ENCODE measurements at regions not wholly inside any gene's neighbourhood (a gene's known extent, or its start where the extent isn't known, plus 50 kb on each side); places are given as distances from the start of the nearest gene placed in this dataset.

- H3K9ac ChIP-seq (ENCODE audit: low read depth, low read length) = no peak overlapping the region
- H3K4me3 ChIP-seq (ENCODE audit: low read depth in 1 of 2, low read length in 2 of 2) = no peak overlapping the region
- DNase-seq (no peak), ATAC-seq (ENCODE audit: insufficient read depth, low read depth) (no peak)
- H3K27me3 ChIP-seq (ENCODE audit: insufficient read depth, low read length, poor library complexity) = no peaks in the 10 kb centered on the region
- no peak overlapping the region for H2AFZ ChIP-seq (ENCODE audit: low read depth, low read length)
- no peak overlapping the region for H3K27ac ChIP-seq (ENCODE audit: low read length)
- H3K36me3 ChIP-seq (ENCODE audit: insufficient read depth, low read length) = no peaks in the 10 kb centered on the region
- H4K20me1 ChIP-seq (ENCODE audit: insufficient read depth, low read length) = no peaks in the 10 kb centered on the region
- no peaks in the 10 kb centered on the region for H3K9me3 ChIP-seq (ENCODE audit: insufficient read depth, low read length, severe bottlenecking)
- H3K4me2 ChIP-seq (ENCODE audit: insufficient read depth, low read length) = no peak overlapping the region
- no peaks in the 10 kb centered on the region for H3K79me2 ChIP-seq (ENCODE audit: insufficient read depth, low read length)
- no peak for TF ChIP-seq EZH2 (IDR thresholded peaks at IDR 0.05; ENCODE audit: borderline replicate concordance, low read depth, low read length, severe bottlenecking)
- H3K4me1 ChIP-seq (ENCODE audit: insufficient read depth, low read length) = no peaks in the 10 kb centered on the region
Observed at GRCh38 chr6:150651808-150652470, 52.3 kb downstream of the PLEKHG1 start.

- TF ChIP-seq EZH2 (IDR thresholded peaks at IDR 0.05; ENCODE audit: borderline replicate concordance, low read depth, low read length, severe bottlenecking) (no peak), CTCF (IDR thresholded peaks at IDR 0.05; ENCODE audit: borderline replicate concordance, extremely low read depth, low read length, poor library complexity, severe bottlenecking) (no peak)
- Histone ChIP-seq H3K36me3 (ENCODE audit: insufficient read depth, low read length) (no peaks in the 10 kb centered on the region), H3K9ac (ENCODE audit: low read depth, low read length) (no peak overlapping the region), H3K9me3 (ENCODE audit: insufficient read depth, low read length, severe bottlenecking) (no peaks in the 10 kb centered on the region), H3K4me2 (ENCODE audit: insufficient read depth, low read length) (no peak overlapping the region), H2AFZ (ENCODE audit: low read depth, low read length) (no peak overlapping the region), H3K4me3 (ENCODE audit: low read depth in 1 of 2, low read length in 2 of 2) (no peak overlapping the region), H4K20me1 (ENCODE audit: insufficient read depth, low read length) (no peaks in the 10 kb centered on the region), H3K27me3 (ENCODE audit: insufficient read depth, low read length, poor library complexity) (peaks cover 4% of the 10 kb centered on the region), H3K27ac (ENCODE audit: low read length) (no peak overlapping the region), H3K4me1 (ENCODE audit: insufficient read depth, low read length) (no peaks in the 10 kb centered on the region), H3K79me2 (ENCODE audit: insufficient read depth, low read length) (no peaks in the 10 kb centered on the region)
- ATAC-seq (ENCODE audit: insufficient read depth, low read depth) (no peak), DNase-seq (no peak)
Observed at GRCh38 chr6:150652848-150653613, 53.3 kb downstream of the PLEKHG1 start.

GRCh38 chr6:150654608-150655007 is 54.9 kb downstream of the PLEKHG1 start:
- Histone ChIP-seq H3K9me3 (ENCODE audit: insufficient read depth, low read length, severe bottlenecking) (no peaks in the 10 kb centered on the region), H3K4me3 (ENCODE audit: low read depth in 1 of 2, low read length in 2 of 2) (no peak overlapping the region), H3K9ac (ENCODE audit: low read depth, low read length) (no peak overlapping the region), H3K36me3 (ENCODE audit: insufficient read depth, low read length) (no peaks in the 10 kb centered on the region), H3K79me2 (ENCODE audit: insufficient read depth, low read length) (no peaks in the 10 kb centered on the region), H3K27ac (ENCODE audit: low read length) (no peak overlapping the region), H2AFZ (ENCODE audit: low read depth, low read length) (no peak overlapping the region), H3K4me1 (ENCODE audit: insufficient read depth, low read length) (no peaks in the 10 kb centered on the region), H4K20me1 (ENCODE audit: insufficient read depth, low read length) (no peaks in the 10 kb centered on the region), H3K27me3 (ENCODE audit: insufficient read depth, low read length, poor library complexity) (peaks cover 4% of the 10 kb centered on the region), H3K4me2 (ENCODE audit: insufficient read depth, low read length) (no peak overlapping the region)
- DNase-seq = no peak
- ATAC-seq (ENCODE audit: insufficient read depth, low read depth) = no peak
- TF ChIP-seq EZH2 (IDR thresholded peaks at IDR 0.05; ENCODE audit: borderline replicate concordance, low read depth, low read length, severe bottlenecking) = no peak
- TF ChIP-seq CTCF (IDR thresholded peaks at IDR 0.05; ENCODE audit: borderline replicate concordance, extremely low read depth, low read length, poor library complexity, severe bottlenecking) = no peak

GRCh38 chr6:150656156-150656555 is 56.5 kb downstream of the PLEKHG1 start:
- Histone ChIP-seq H3K4me3 (ENCODE audit: low read depth in 1 of 2, low read length in 2 of 2) (no peak overlapping the region), H2AFZ (ENCODE audit: low read depth, low read length) (no peak overlapping the region), H4K20me1 (ENCODE audit: insufficient read depth, low read length) (no peaks in the 10 kb centered on the region), H3K4me2 (ENCODE audit: insufficient read depth, low read length) (no peak overlapping the region), H3K27me3 (ENCODE audit: insufficient read depth, low read length, poor library complexity) (peaks cover 4% of the 10 kb centered on the region), H3K79me2 (ENCODE audit: insufficient read depth, low read length) (no peaks in the 10 kb centered on the region), H3K36me3 (ENCODE audit: insufficient read depth, low read length) (no peaks in the 10 kb centered on the region), H3K9me3 (ENCODE audit: insufficient read depth, low read length, severe bottlenecking) (no peaks in the 10 kb centered on the region), H3K27ac (ENCODE audit: low read length) (no peak overlapping the region), H3K9ac (ENCODE audit: low read depth, low read length) (no peak overlapping the region), H3K4me1 (ENCODE audit: insufficient read depth, low read length) (no peaks in the 10 kb centered on the region)
- ATAC-seq (ENCODE audit: insufficient read depth, low read depth) (no peak), DNase-seq (no peak)
- TF ChIP-seq EZH2 (IDR thresholded peaks at IDR 0.05; ENCODE audit: borderline replicate concordance, low read depth, low read length, severe bottlenecking) (no peak), CTCF (IDR thresholded peaks at IDR 0.05; ENCODE audit: borderline replicate concordance, extremely low read depth, low read length, poor library complexity, severe bottlenecking) (no peak)

Data from DND-41 (cell line).